Panc1 (cell line): ENCODE measurements at regions not wholly inside any gene's neighbourhood (a gene's known extent, or its start where the extent isn't known, plus 50 kb on each side); places are given as distances from the start of the nearest gene placed in this dataset.

Source experiments
- SIN3A ChIP-seq: IDR thresholded peaks from 2 replicates; pipeline ENCODE4 v1.6.1; 2012; ENCODE audit warnings: low read depth, mild to moderate bottlenecking, low read length, moderate library complexity, borderline replicate concordance; ENCODE audit not compliant: insufficient read depth
- TF ChIP-seq, protein P1 (sequence below), 2 experiments: IDR thresholded peaks; 2 replicates each; pipeline ENCODE4 v1.6.1; 2011 to 2012; ENCODE audit warnings: low read depth in 2 of 2, control low read depth in 1 of 2, low read length in 1 of 2, mild to moderate bottlenecking in 1 of 2, moderate library complexity in 1 of 2; ENCODE audit not compliant: insufficient read depth in 1 of 2
- TF ChIP-seq, protein P2 (sequence below): fragments of 450-650 bp; IDR thresholded peaks from 2 replicates; pipeline ENCODE4 v1.5.1; 2017; ENCODE audit warnings: mild to moderate bottlenecking

DNA sequence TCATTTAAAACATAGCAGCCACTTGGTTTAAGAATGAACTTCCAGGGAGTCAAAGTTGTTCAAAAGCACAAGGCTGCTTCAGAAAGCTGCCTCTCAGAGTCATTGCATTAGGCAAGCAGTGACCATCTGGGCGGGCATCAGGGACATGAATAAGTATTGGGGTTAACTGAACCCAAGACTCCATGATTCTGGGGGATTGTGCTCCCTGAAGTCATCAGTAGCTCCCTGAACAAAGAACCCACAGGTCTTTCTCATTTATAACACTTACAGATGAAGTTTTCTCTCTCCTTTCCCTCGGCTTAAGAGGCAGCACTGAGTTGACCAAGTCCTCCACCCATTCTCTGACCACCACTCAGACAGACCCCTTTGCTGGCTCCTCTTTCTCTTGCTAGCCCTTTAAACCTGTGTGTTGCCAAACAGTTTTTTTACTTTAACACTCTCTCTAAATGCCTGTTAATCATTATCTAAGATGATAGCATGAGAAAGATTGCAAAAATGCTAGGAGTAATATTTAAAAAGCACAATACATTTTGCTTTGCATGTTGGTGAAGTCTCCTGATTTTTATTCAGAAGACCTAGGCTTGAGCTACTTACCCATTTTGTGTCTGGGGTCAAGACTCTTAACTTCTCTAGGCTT is 77.0 kb upstream of the ARHGAP29 start:
- TF ChIP-seq, protein P1, sequence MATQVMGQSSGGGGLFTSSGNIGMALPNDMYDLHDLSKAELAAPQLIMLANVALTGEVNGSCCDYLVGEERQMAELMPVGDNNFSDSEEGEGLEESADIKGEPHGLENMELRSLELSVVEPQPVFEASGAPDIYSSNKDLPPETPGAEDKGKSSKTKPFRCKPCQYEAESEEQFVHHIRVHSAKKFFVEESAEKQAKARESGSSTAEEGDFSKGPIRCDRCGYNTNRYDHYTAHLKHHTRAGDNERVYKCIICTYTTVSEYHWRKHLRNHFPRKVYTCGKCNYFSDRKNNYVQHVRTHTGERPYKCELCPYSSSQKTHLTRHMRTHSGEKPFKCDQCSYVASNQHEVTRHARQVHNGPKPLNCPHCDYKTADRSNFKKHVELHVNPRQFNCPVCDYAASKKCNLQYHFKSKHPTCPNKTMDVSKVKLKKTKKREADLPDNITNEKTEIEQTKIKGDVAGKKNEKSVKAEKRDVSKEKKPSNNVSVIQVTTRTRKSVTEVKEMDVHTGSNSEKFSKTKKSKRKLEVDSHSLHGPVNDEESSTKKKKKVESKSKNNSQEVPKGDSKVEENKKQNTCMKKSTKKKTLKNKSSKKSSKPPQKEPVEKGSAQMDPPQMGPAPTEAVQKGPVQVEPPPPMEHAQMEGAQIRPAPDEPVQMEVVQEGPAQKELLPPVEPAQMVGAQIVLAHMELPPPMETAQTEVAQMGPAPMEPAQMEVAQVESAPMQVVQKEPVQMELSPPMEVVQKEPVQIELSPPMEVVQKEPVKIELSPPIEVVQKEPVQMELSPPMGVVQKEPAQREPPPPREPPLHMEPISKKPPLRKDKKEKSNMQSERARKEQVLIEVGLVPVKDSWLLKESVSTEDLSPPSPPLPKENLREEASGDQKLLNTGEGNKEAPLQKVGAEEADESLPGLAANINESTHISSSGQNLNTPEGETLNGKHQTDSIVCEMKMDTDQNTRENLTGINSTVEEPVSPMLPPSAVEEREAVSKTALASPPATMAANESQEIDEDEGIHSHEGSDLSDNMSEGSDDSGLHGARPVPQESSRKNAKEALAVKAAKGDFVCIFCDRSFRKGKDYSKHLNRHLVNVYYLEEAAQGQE (IDR thresholded peaks at IDR 0.05; ENCODE audit: insufficient read depth in 1 of 2, low read depth in 2 of 2, low read length in 1 of 2): no peak
- TF ChIP-seq, protein P2, sequence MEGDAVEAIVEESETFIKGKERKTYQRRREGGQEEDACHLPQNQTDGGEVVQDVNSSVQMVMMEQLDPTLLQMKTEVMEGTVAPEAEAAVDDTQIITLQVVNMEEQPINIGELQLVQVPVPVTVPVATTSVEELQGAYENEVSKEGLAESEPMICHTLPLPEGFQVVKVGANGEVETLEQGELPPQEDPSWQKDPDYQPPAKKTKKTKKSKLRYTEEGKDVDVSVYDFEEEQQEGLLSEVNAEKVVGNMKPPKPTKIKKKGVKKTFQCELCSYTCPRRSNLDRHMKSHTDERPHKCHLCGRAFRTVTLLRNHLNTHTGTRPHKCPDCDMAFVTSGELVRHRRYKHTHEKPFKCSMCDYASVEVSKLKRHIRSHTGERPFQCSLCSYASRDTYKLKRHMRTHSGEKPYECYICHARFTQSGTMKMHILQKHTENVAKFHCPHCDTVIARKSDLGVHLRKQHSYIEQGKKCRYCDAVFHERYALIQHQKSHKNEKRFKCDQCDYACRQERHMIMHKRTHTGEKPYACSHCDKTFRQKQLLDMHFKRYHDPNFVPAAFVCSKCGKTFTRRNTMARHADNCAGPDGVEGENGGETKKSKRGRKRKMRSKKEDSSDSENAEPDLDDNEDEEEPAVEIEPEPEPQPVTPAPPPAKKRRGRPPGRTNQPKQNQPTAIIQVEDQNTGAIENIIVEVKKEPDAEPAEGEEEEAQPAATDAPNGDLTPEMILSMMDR: no peak
- TF ChIP-seq SIN3A: no peak
